Kidney (tissue), 13 donors: ENCODE measurements at regions not wholly inside any gene's neighbourhood (a gene's known extent, or its start where the extent isn't known, plus 50 kb on each side); places are given as distances from the start of the nearest gene placed in this dataset.

Experiments
- DNase-seq, 5 donors: peaks; one replicate each; pipeline ENCODE4 v3.0.0-alpha.2; 2013 to 2020
- FAIRE-seq: peaks from 2 replicates; lab custom pipeline; 2012; peaks lifted over from hg19 to GRCh38; lab: Jason Lieb, UNC
- H3K27ac ChIP-seq, 2 donors: one replicate each; pipeline ENCODE4 v1.7.0; 2013; ENCODE audit warnings: low read depth in 2 of 2, low read length in 2 of 2, inconsistent platforms in 1 of 2
- H3K27me3 ChIP-seq: one replicate; pipeline ENCODE4 v1.7.1; 2013; ENCODE audit warnings: low read length, inconsistent platforms; ENCODE audit not compliant: control insufficient read depth, insufficient read depth
- H3K36me3 ChIP-seq, 3 donors: one replicate each; pipeline versions ENCODE4 v1.7.0 to v1.7.1; 2013; ENCODE audit warnings: low read length in 3 of 3, control low read depth in 1 of 3, inconsistent platforms in 1 of 3; ENCODE audit not compliant: insufficient read depth in 3 of 3, control insufficient read depth in 2 of 3
- H3K4me1 ChIP-seq, 3 donors: one replicate each; pipeline versions ENCODE4 v1.7.0 to v1.7.1; 2013; ENCODE audit warnings: low read length in 3 of 3, inconsistent platforms in 1 of 3, low read depth in 1 of 3; ENCODE audit not compliant: control insufficient read depth in 2 of 3, insufficient read depth in 2 of 3
- H3K4me3 ChIP-seq, 3 donors: one replicate each; pipeline versions ENCODE4 v1.7.0 to v1.8.1; 2013; ENCODE audit warnings: low read length in 3 of 3, control low read depth in 1 of 3, inconsistent platforms in 1 of 3
- H3K9ac ChIP-seq, 3 donors: one replicate each; pipeline versions ENCODE4 v1.7.0 to v1.7.1; 2013; ENCODE audit warnings: low read length in 3 of 3, control low read depth in 1 of 3, inconsistent platforms in 1 of 3
- H3K9me3 ChIP-seq, 3 donors: one replicate each; pipeline versions ENCODE4 v1.7.0 to v1.7.1; 2013; ENCODE audit warnings: low read length in 3 of 3, control low read depth in 1 of 3, inconsistent platforms in 1 of 3; ENCODE audit not compliant: control insufficient read depth in 2 of 3, insufficient read depth in 1 of 3
- intact Hi-C: fragments of 100-400 bp; cut with DNase I; formaldehyde crosslinking; loops from one replicate; pipeline ENCODE4 v1.11.1; 2022
- TF ChIP-seq, protein P1 (sequence below): IDR thresholded peaks from 3 replicates; pipeline ENCODE4 v1.5.1; 2012; ENCODE audit warnings: mild to moderate bottlenecking, moderate library complexity, borderline replicate concordance; ENCODE audit not compliant: insufficient read depth; ENCODE audit errors: extremely low read depth
- donor health status: control.
- donor health status: control.
- donor health status: control.
- donor health status: control.
- donor health status: control.
- donor health status: DM: yes; HTN: yes; CAD: no.
- donor health status: Normal renal cell carcinoma (clear cell type).

DNA sequence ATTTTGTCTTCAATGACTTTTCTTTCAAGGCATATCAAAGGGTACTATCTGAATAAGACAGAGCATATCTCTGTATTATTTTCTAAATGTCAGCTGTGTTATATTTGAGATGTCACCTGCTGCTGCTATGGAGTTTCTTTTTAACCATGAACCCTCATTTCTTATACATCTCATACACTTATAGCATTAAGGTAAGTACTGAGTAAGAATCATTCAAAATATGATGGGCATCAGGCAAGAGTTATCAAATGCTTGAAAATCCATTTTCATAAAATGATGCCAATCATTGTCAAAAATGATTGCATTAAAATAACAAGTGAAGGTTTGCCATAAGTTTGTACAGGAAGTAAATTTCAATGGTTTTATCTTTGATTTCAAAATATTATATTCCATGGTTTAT lies 2005.0 kb upstream of the PCDH20 start:
- no peak for FAIRE-seq

DNA sequence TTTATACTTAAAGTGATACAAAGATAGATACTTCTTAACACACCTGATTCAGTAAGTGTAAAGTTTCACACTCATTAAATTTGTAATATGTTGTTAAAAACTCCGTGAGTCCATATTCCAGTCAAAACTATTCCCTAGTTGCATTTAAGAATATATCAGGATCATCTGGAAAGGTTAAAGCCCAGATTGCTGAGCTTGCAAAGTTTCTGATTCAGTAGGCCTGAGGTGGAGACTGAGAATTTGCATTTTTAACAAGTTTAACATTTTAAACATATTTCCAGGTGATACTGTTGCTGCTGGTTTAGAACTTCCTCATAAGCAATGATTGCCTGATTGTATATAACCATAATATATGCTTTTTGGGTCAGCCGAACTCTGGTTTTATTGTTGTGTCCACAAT lies 1998.6 kb upstream of the PCDH20 start:
- intact Hi-C loops: no loop called here
- no peak overlapping the region for H3K9ac ChIP-seq
- no peak overlapping the region for H3K27ac ChIP-seq
- DNase-seq: no peak
- H3K4me3 ChIP-seq: no peak overlapping the region
- no peaks in the 10 kb centered on the region for H3K27me3 ChIP-seq
- TF ChIP-seq, protein P1, sequence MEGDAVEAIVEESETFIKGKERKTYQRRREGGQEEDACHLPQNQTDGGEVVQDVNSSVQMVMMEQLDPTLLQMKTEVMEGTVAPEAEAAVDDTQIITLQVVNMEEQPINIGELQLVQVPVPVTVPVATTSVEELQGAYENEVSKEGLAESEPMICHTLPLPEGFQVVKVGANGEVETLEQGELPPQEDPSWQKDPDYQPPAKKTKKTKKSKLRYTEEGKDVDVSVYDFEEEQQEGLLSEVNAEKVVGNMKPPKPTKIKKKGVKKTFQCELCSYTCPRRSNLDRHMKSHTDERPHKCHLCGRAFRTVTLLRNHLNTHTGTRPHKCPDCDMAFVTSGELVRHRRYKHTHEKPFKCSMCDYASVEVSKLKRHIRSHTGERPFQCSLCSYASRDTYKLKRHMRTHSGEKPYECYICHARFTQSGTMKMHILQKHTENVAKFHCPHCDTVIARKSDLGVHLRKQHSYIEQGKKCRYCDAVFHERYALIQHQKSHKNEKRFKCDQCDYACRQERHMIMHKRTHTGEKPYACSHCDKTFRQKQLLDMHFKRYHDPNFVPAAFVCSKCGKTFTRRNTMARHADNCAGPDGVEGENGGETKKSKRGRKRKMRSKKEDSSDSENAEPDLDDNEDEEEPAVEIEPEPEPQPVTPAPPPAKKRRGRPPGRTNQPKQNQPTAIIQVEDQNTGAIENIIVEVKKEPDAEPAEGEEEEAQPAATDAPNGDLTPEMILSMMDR: no peak
- no peak for FAIRE-seq
- no peaks in the 10 kb centered on the region for H3K4me1 ChIP-seq
- H3K9me3 ChIP-seq: no peaks in the 10 kb centered on the region
- no peaks in the 10 kb centered on the region for H3K36me3 ChIP-seq

More for the DNA sequence above, 2005.0 kb upstream of the PCDH20 start:
- intact Hi-C loops: no loop called here
- no peak overlapping the region for H3K9ac ChIP-seq
- H3K27me3 ChIP-seq: no peaks in the 10 kb centered on the region
- H3K27ac ChIP-seq: no peak overlapping the region
- TF ChIP-seq, protein P1: no peak
- no peaks in the 10 kb centered on the region for H3K36me3 ChIP-seq
- DNase-seq: no peak
- H3K9me3 ChIP-seq: no peaks in the 10 kb centered on the region
- H3K4me1 ChIP-seq: no peaks in the 10 kb centered on the region
- no peak overlapping the region for H3K4me3 ChIP-seq

DNA sequence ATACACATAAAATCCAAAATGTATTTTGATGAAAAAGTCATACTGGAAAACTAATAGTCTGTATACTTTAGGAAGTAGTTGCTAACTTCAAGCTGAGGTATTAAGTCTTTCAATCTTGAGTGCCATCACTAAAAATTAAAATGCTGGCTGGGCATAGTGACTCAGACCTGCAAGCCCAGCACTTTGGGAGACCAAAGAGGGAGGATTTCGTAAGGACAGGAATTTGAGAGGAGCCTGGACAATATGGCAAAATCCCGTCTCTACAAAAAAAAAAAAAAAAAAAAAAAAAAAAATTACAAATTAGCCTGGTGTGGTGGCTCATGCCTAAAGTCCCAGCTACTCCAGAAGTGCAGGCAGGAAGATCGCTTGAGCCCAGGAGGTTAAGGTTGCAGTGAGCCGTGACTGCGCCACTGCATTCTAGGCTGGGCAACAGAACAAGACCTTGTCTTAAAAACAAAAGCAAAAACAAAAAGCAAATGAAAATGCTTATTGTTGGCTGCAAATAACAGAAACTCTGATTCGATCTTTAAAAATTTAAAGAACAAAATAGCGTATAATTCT lies 1994.2 kb upstream of the PCDH20 start:
- FAIRE-seq (no peak), DNase-seq (peak in 1 of 5 donors; percentile 16)
- Histone ChIP-seq H3K27ac (no peak overlapping the region), H3K9ac (no peak overlapping the region), H3K9me3 (no peaks in the 10 kb centered on the region), H3K36me3 (no peaks in the 10 kb centered on the region), H3K27me3 (no peaks in the 10 kb centered on the region), H3K4me3 (no peak overlapping the region), H3K4me1 (no peaks in the 10 kb centered on the region)
- TF ChIP-seq, protein P1: no peak
- intact Hi-C loops: no loop called here
